ENCODE measurements at regions not wholly inside any gene's neighbourhood (a gene's known extent, or its start where the extent isn't known, plus 50 kb on each side); places are given as distances from the start of the nearest gene placed in this dataset.

DNA sequence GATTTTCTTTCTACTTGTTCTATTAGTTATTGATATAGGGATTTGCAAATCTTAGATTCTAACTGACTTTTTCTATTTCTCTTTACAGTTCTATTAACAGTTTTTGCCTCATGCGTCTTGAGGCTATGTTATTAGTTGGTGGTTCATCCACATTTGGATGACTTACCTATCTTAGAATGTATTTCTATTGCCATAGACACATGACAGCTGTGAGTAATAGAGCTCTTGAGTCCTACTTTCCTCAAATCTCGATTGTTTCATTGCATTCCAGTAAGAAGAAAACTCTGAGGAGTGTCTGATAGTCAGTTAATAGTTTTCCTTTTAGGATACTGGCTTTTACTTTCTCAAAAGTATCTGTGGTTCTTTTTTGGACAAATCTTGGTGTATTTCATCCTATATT lies 241.4 kb upstream of the ZNF32 start:
- WGBS, 4 donors = 79 to 85% (median 81%) methylated on average over 2 of the region's 2 CpGs
- ATAC-seq (no peak), DNase-seq (no peak)
- Histone ChIP-seq H3K4me3 (no peak overlapping the region), H3K27ac (no peak overlapping the region), H3K27me3 (no peaks in the 10 kb centered on the region), H3K36me3 (no peaks in the 10 kb centered on the region), H3K4me1 (peaks cover 0 to 29% (median 14%) of the 10 kb centered on the region in 12 donors), H3K9me3 (no peaks in the 10 kb centered on the region)
- TF ChIP-seq, protein P1, sequence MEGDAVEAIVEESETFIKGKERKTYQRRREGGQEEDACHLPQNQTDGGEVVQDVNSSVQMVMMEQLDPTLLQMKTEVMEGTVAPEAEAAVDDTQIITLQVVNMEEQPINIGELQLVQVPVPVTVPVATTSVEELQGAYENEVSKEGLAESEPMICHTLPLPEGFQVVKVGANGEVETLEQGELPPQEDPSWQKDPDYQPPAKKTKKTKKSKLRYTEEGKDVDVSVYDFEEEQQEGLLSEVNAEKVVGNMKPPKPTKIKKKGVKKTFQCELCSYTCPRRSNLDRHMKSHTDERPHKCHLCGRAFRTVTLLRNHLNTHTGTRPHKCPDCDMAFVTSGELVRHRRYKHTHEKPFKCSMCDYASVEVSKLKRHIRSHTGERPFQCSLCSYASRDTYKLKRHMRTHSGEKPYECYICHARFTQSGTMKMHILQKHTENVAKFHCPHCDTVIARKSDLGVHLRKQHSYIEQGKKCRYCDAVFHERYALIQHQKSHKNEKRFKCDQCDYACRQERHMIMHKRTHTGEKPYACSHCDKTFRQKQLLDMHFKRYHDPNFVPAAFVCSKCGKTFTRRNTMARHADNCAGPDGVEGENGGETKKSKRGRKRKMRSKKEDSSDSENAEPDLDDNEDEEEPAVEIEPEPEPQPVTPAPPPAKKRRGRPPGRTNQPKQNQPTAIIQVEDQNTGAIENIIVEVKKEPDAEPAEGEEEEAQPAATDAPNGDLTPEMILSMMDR (IDR thresholded peaks at IDR 0.05) = no peak
- no peak for TF ChIP-seq POLR2A (IDR thresholded peaks at IDR 0.05)
- intact Hi-C loops (cut with DNase I) = no loop called here

DNA sequence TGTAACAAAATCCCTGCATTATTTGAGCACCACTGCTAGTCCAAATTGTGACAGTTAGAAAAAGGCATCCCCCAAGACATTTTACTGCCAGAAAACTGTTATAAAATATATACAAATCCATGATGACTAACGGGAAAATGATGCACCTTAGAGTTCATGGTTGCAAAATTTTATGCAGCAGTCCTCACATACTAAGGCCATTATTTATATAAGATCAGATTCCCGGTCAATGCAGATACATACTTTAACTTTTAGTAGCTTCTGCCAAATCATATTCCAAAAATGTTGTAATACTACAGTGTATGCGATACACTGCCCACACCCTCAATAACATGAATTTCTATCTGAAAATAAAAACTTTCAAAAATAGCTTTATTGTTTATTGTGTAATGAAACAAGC lies 239.9 kb upstream of the ZNF32 start:
- H3K27me3 ChIP-seq = no peaks in the 10 kb centered on the region
- TF ChIP-seq POLR2A (IDR thresholded peaks at IDR 0.05) = no peak
- no peaks in the 10 kb centered on the region for H3K9me3 ChIP-seq
- peak overlapping the region in 3 of 12 donors; percentile 8 to 53 (median 9) for H3K27ac ChIP-seq
- H3K4me3 ChIP-seq = no peak overlapping the region
- WGBS, 4 donors = 65 to 74% (median 70%) methylated on average over 3 of the region's 3 CpGs
- ATAC-seq (no peak), DNase-seq (no peak)
- no peaks in the 10 kb centered on the region for H3K36me3 ChIP-seq
- H3K4me1 ChIP-seq = peaks cover 0 to 29% (median 14%) of the 10 kb centered on the region in 12 donors
- intact Hi-C loops (cut with DNase I) = no loop called here

DNA sequence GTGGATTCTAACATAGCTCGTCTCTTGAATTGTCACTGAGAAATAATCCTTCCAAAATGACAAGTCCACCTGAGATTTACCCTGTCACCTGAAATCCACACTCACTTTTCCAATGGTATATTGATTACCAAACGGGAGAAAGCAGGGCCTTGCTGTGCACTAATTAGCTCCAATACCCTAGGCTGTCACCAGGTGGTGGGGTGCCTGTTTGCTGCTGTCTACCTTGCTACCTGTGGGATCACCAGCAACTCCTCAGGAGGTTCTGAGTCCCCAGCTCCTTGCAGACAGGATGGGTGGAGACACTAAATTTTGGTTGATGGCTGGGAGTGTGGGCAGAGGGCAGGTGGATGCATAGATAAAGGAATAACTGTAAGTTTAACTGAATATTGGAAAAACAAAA lies 237.2 kb upstream of the ZNF32 start:
- intact Hi-C loops (cut with DNase I) = no loop called here
- peaks cover 0 to 27% (median 3%) of the 10 kb centered on the region in 12 donors for H3K4me1 ChIP-seq
- no peaks in the 10 kb centered on the region for H3K36me3 ChIP-seq
- no peaks in the 10 kb centered on the region for H3K9me3 ChIP-seq
- peak overlapping the region in 1 of 12 donors; percentile 13 for H3K27ac ChIP-seq
- TF ChIP-seq POLR2A (IDR thresholded peaks at IDR 0.05) = no peak
- TF ChIP-seq, protein P1 (IDR thresholded peaks at IDR 0.05) = no peak
- no peak for ATAC-seq
- H3K4me3 ChIP-seq = no peak overlapping the region
- WGBS, 4 donors = 95 to 100% (median 98%) methylated on average over 2 of the region's 2 CpGs
- no peaks in the 10 kb centered on the region for H3K27me3 ChIP-seq
- no peak for DNase-seq

DNA sequence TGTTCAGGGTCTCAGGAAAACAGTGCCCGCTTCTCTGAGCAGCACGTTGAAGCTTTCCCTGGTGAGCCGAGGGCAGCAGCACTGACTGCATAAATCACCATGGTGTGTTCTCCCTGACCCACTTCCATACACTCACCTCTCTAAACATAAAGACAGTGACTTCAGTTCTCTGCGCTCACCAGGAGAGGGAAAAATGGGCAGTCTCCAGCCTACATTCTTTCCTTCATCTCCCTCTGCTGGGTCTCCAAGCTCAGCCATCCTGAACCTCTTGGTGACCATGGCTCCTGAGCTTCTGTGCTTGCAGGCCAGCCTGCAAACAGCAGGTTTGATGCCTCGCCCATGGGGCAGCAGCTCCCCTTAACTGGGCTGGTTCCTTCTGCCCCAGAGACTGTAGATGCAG lies 236.6 kb upstream of the ZNF32 start:
- intact Hi-C loops (cut with DNase I) = no loop called here
- H3K9me3 ChIP-seq = no peaks in the 10 kb centered on the region
- no peaks in the 10 kb centered on the region for H3K36me3 ChIP-seq
- peak overlapping the region in 1 of 12 donors; percentile 16 for H3K27ac ChIP-seq
- DNase-seq (no peak), ATAC-seq (no peak)
- 94 to 99% (median 96%) methylated on average over 5 of the region's 5 CpGs for WGBS, 4 donors
- TF ChIP-seq POLR2A (IDR thresholded peaks at IDR 0.05) = no peak
- TF ChIP-seq, protein P1 (IDR thresholded peaks at IDR 0.05) = no peak
- no peaks in the 10 kb centered on the region for H3K27me3 ChIP-seq
- no peak overlapping the region for H3K4me3 ChIP-seq
- peaks cover 0 to 31% (median 4%) of the 10 kb centered on the region in 12 donors for H3K4me1 ChIP-seq

DNA sequence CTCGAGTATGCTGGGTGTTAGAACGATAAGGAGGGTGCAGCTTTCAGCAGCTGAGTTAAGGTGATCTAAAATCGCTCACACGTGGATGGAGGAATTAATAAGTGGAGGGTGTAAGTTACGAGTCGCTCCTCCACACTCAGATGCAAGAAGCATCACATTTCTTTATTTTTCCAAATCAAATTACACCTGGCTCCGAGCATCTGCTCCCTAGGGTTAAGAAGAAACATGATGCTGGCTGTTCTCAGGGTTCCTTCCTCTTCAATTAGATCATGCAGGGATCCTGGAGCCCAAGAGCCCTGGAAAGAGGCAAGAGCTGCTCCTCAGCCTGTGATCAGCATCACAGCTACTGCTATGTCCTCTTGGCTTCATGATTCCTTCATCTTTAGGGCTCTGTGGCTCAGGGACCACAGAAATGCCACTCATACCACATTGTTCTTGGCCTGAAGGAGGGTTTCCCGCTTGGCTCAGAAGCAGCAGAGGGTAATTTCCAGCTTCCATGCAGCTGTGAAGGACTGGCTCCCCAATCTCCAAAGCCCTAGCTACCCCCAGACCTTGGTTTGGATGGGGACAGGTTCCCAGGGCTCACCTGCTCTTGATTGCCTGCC lies 235.9 kb upstream of the ZNF32 start:
- no peak for TF ChIP-seq POLR2A (IDR thresholded peaks at IDR 0.05)
- TF ChIP-seq, protein P1 (IDR thresholded peaks at IDR 0.05) = no peak
- H3K4me3 ChIP-seq = no peak overlapping the region
- H3K4me1 ChIP-seq = peaks cover 0 to 37% (median 10%) of the 10 kb centered on the region in 12 donors
- peak overlapping the region in 1 of 12 donors; percentile 16 for H3K27ac ChIP-seq
- H3K9me3 ChIP-seq = no peaks in the 10 kb centered on the region
- ATAC-seq (no peak), DNase-seq (no peak)
- WGBS, 4 donors = 92 to 95% (median 92%) methylated on average over 8 of the region's 8 CpGs
- intact Hi-C loops (cut with DNase I) = no loop called here
- no peaks in the 10 kb centered on the region for H3K27me3 ChIP-seq
- no peaks in the 10 kb centered on the region for H3K36me3 ChIP-seq
